ENCODE measurements at regions not wholly inside any gene's neighbourhood (a gene's known extent, or its start where the extent isn't known, plus 50 kb on each side); places are given as distances from the start of the nearest gene placed in this dataset.
A peak's percentile ranks its signal among the peaks of the same experiment; 100 is the strongest.
"Not testable (repeated sequence)": the region's sequence is repeated elsewhere in the genome, so short reads cannot be mapped to it uniquely, and the experiment has no call there.

- no peak for TF ChIP-seq CTCF (IDR thresholded peaks at IDR 0.05)
- no peak for TF ChIP-seq ZFX (IDR thresholded peaks at IDR 0.05; ENCODE audit: borderline replicate concordance)
- H3K27ac ChIP-seq, result no peak overlapping the region
Observed at GRCh38 chr1:94769551-94769950, 50.6 kb upstream of the SLC44A3 start.

GRCh38 chr1:94768036-94768435, 52.1 kb upstream of the SLC44A3 start:
- no peak overlapping the region for H3K27ac ChIP-seq
- TF ChIP-seq CTCF (IDR thresholded peaks at IDR 0.05), result no peak
- TF ChIP-seq ZFX (IDR thresholded peaks at IDR 0.05; ENCODE audit: borderline replicate concordance), result no peak

- TF ChIP-seq CTCF (IDR thresholded peaks at IDR 0.05) (no peak), ZFX (IDR thresholded peaks at IDR 0.05; ENCODE audit: borderline replicate concordance) (no peak)
- H3K27ac ChIP-seq, result no peak overlapping the region
Observed at GRCh38 chr1:94765958-94766357, 54.2 kb upstream of the SLC44A3 start.

- no peak for TF ChIP-seq ZFX (IDR thresholded peaks at IDR 0.05; ENCODE audit: borderline replicate concordance)
- no peak for TF ChIP-seq CTCF (IDR thresholded peaks at IDR 0.05)
- no peak overlapping the region for H3K27ac ChIP-seq
Observed at GRCh38 chr1:94759188-94759587, 61.0 kb upstream of the SLC44A3 start.

- TF ChIP-seq ZFX (IDR thresholded peaks at IDR 0.05; ENCODE audit: borderline replicate concordance) (no peak), CTCF (IDR thresholded peaks at IDR 0.05) (no peak)
- H3K27ac ChIP-seq, result peak overlapping the region; percentile 46
Observed at GRCh38 chr1:94757931-94758330, 62.2 kb upstream of the SLC44A3 start.

- TF ChIP-seq CTCF (IDR thresholded peaks at IDR 0.05) (no peak), ZFX (IDR thresholded peaks at IDR 0.05; ENCODE audit: borderline replicate concordance) (no peak)
Observed at GRCh38 chr1:94755675-94756074, 64.5 kb upstream of the SLC44A3 start.

GRCh38 chr1:94755016-94755415, 65.1 kb upstream of the SLC44A3 start:
- not testable (repeated sequence) for H3K27ac ChIP-seq

More at GRCh38 chr1:94755675-94756074, 64.5 kb upstream of the SLC44A3 start:
- no peak overlapping the region for H3K27ac ChIP-seq

- no peak overlapping the region for H3K27ac ChIP-seq
- TF ChIP-seq CTCF (IDR thresholded peaks at IDR 0.05) (no peak), ZFX (IDR thresholded peaks at IDR 0.05; ENCODE audit: borderline replicate concordance) (no peak)
Observed at GRCh38 chr1:94754570-94754969, 65.6 kb upstream of the SLC44A3 start.

All from 22Rv1 (cell line).